Tibial artery (tissue), 4 donors: ENCODE measurements at regions not wholly inside any gene's neighbourhood (a gene's known extent, or its start where the extent isn't known, plus 50 kb on each side); places are given as distances from the start of the nearest gene placed in this dataset.

ENCODE experiments used
- DNase-seq, 2 donors: peaks; one replicate each; pipeline ENCODE4 v3.0.0-alpha.2; 2019
- H3K27ac ChIP-seq, 2 donors: fragments of 200-600 bp; sonication (generic) in 1 of 2; 1 replicate in 1 of 2; 2 replicates in 1 of 2; pipeline ENCODE4 v1.5.1; 2018 to 2019; ENCODE audit warnings: mild to moderate bottlenecking in 1 of 2
- H3K27me3 ChIP-seq, 2 donors: fragments of 200-600 bp; sonication (generic) in 1 of 2; one replicate each; pipeline versions ENCODE4 v1.5.1 to v1.6.0; 2016 to 2019
- H3K36me3 ChIP-seq, 3 donors: fragments of 200-600 bp; sonication (generic) in 2 of 3; one replicate each; pipeline ENCODE4 v1.5.1; 2016 to 2019; ENCODE audit warnings: mild to moderate bottlenecking in 2 of 3
- H3K4me1 ChIP-seq, 4 donors: fragments of 200-600 bp; sonication (generic) in 2 of 4; 1 replicate in 3 of 4; 2 replicates in 1 of 4; pipeline ENCODE4 v1.5.1; 2016 to 2019
- H3K4me3 ChIP-seq, 2 donors: fragments of 200-600 bp; sonication (generic) in 1 of 2; 1 replicate in 1 of 2; 2 replicates in 1 of 2; pipeline ENCODE4 v1.5.1; 2018 to 2019; ENCODE audit warnings: mild to moderate bottlenecking in 2 of 2
- H3K9me3 ChIP-seq, 3 donors: fragments of 200-600 bp; sonication (generic) in 1 of 3; one replicate each; pipeline ENCODE4 v1.5.1; 2016 to 2019
- CTCF ChIP-seq, 2 experiments: fragments of 200-600 bp in 1 of 2; fragments of 450-650 bp in 1 of 2; IDR thresholded peaks; one replicate each; pipeline ENCODE4 v1.5.1; 2017 to 2019; ENCODE audit warnings: antibody characterized with exemption in 2 of 2, mild to moderate bottlenecking in 1 of 2, moderate library complexity in 1 of 2
- intact Hi-C: fragments of 100-400 bp; cut with DNase I; formaldehyde crosslinking; loops from one replicate; pipeline ENCODE4 v1.15.0; 2023; ENCODE audit warnings: low total_unique reads

GRCh38 chr14:51518280-51518679 is 133.4 kb upstream of the FRMD6 start:
- no peak for DNase-seq

GRCh38 chr14:51518711-51519110 is 133.0 kb upstream of the FRMD6 start:
- no peak overlapping the region for H3K27ac ChIP-seq
- intact Hi-C loops: no loop called here
- DNase-seq: no peak
- H3K4me1 ChIP-seq: peaks cover 0 to under 1% (median 0%) of the 10 kb centered on the region in 4 donors
- no peaks in the 10 kb centered on the region for H3K9me3 ChIP-seq
- no peak for TF ChIP-seq CTCF (IDR thresholded peaks at IDR 0.05)
- no peaks in the 10 kb centered on the region for H3K27me3 ChIP-seq
- H3K36me3 ChIP-seq: no peaks in the 10 kb centered on the region
- no peak overlapping the region for H3K4me3 ChIP-seq

More at GRCh38 chr14:51518280-51518679, 133.4 kb upstream of the FRMD6 start:
- H3K27ac ChIP-seq: no peak overlapping the region
- H3K9me3 ChIP-seq: no peaks in the 10 kb centered on the region
- no peak overlapping the region for H3K4me3 ChIP-seq
- intact Hi-C loops: no loop called here
- H3K36me3 ChIP-seq: no peaks in the 10 kb centered on the region
- no peak for TF ChIP-seq CTCF (IDR thresholded peaks at IDR 0.05)
- H3K4me1 ChIP-seq: peaks cover 0 to 3% (median 0%) of the 10 kb centered on the region in 4 donors
- H3K27me3 ChIP-seq: no peaks in the 10 kb centered on the region

- no peaks in the 10 kb centered on the region for H3K27me3 ChIP-seq
- H3K36me3 ChIP-seq: no peaks in the 10 kb centered on the region
- no peak overlapping the region for H3K4me3 ChIP-seq
- no peak for TF ChIP-seq CTCF (IDR thresholded peaks at IDR 0.05)
- no peaks in the 10 kb centered on the region for H3K4me1 ChIP-seq
- intact Hi-C loops: no loop called here
- no peaks in the 10 kb centered on the region for H3K9me3 ChIP-seq
- DNase-seq: no peak
- no peak overlapping the region for H3K27ac ChIP-seq
Observed at GRCh38 chr14:51520087-51520486, 131.6 kb upstream of the FRMD6 start.

- no peak for TF ChIP-seq CTCF (IDR thresholded peaks at IDR 0.05)
- Histone ChIP-seq H3K9me3 (no peaks in the 10 kb centered on the region), H3K27ac (no peak overlapping the region), H3K27me3 (no peaks in the 10 kb centered on the region), H3K36me3 (no peaks in the 10 kb centered on the region), H3K4me3 (no peak overlapping the region), H3K4me1 (no peaks in the 10 kb centered on the region)
- no peak for DNase-seq
- intact Hi-C loops: no loop called here
Observed at GRCh38 chr14:51521764-51522163, 129.9 kb upstream of the FRMD6 start.

GRCh38 chr14:51523243-51523642 is 128.5 kb upstream of the FRMD6 start:
- no peak for DNase-seq
- TF ChIP-seq CTCF (IDR thresholded peaks at IDR 0.05): no peak
- Histone ChIP-seq H3K4me3 (no peak overlapping the region), H3K27me3 (no peaks in the 10 kb centered on the region), H3K27ac (no peak overlapping the region), H3K36me3 (no peaks in the 10 kb centered on the region), H3K4me1 (no peaks in the 10 kb centered on the region), H3K9me3 (no peaks in the 10 kb centered on the region)
- intact Hi-C loops: no loop called here

- Histone ChIP-seq H3K36me3 (no peaks in the 10 kb centered on the region), H3K4me1 (no peaks in the 10 kb centered on the region), H3K4me3 (no peak overlapping the region), H3K9me3 (no peaks in the 10 kb centered on the region), H3K27ac (no peak overlapping the region), H3K27me3 (no peaks in the 10 kb centered on the region)
- DNase-seq: no peak
- intact Hi-C loops: no loop called here
- TF ChIP-seq CTCF (IDR thresholded peaks at IDR 0.05): no peak
Observed at GRCh38 chr14:51525739-51526138, 126.0 kb upstream of the FRMD6 start.
